Endothelial cell of umbilical vein (primary cell): ENCODE measurements at regions not wholly inside any gene's neighbourhood (a gene's known extent, or its start where the extent isn't known, plus 50 kb on each side); places are given as distances from the start of the nearest gene placed in this dataset.

ENCODE experiments used
- BruUV-seq: library from RNA; stranded (reverse); fragments of 400-500 nt; replicated peaks from 2 replicates; lab custom pipeline; 2021; lab: Mats Ljungman, UMichigan
- CTCF ChIA-PET: fragments of 300-600, 350-600 bp; sonication (Branson Sonifier 250); formaldehyde crosslinking; loops from one replicate; lab custom pipeline; 2021; ENCODE audit warnings: antibody characterized with exemption, inconsistent platforms; lab: Charles Lee
- POLR2A ChIA-PET: fragments of 300-600, 350-600 bp; sonication (Branson Sonifier 250); formaldehyde crosslinking; loops from one replicate; lab custom pipeline; 2021; ENCODE audit warnings: antibody characterized with exemption, inconsistent platforms; lab: Charles Lee
- DNase-seq: peaks from one replicate; pipeline ENCODE4 v3.0.0-alpha.2; 2011; ENCODE audit warnings: low read depth, low spot score
- FAIRE-seq: peaks from 2 replicates; lab custom pipeline; 2011; peaks lifted over from hg19 to GRCh38; lab: Jason Lieb, UNC
- H2AFZ ChIP-seq: 2 replicates; pipeline ENCODE4 v1.6.0; 2012; ENCODE audit warnings: low read depth, low read length, control low read depth, inconsistent platforms
- H3K27ac ChIP-seq: 2 replicates; pipeline ENCODE4 v1.5.1; 2011; ENCODE audit warnings: low read depth, mild to moderate bottlenecking, control low read depth, low read length, moderate library complexity; ENCODE audit not compliant: insufficient read depth
- H3K27me3 ChIP-seq, 2 experiments: 2 replicates each; pipeline versions ENCODE4 v1.6.0 to v1.6.1; 2011; ENCODE audit warnings: low read length in 2 of 2, mixed read lengths in 1 of 2; ENCODE audit not compliant: control insufficient read depth in 2 of 2, insufficient read depth in 2 of 2
- H3K36me3 ChIP-seq, 2 experiments: 2 replicates in 1 of 2; 3 replicates in 1 of 2; pipeline ENCODE4 v1.5.1; 2011; ENCODE audit warnings: low read length in 2 of 2, mild to moderate bottlenecking in 1 of 2, moderate library complexity in 1 of 2; ENCODE audit not compliant: control insufficient read depth in 2 of 2, insufficient read depth in 2 of 2; ENCODE audit errors: extremely low read depth in 1 of 2
- H3K4me1 ChIP-seq: 3 replicates; pipeline ENCODE4 v1.5.1; 2011; ENCODE audit warnings: mild to moderate bottlenecking, low read length; ENCODE audit not compliant: control insufficient read depth, insufficient read depth; ENCODE audit errors: extremely low read depth
- H3K4me2 ChIP-seq: 2 replicates; pipeline ENCODE4 v1.6.1; 2011; ENCODE audit warnings: low read length, control low read depth, mixed read lengths; ENCODE audit not compliant: insufficient read depth
- H3K4me3 ChIP-seq, 3 experiments: fragments of 200-600 bp in 1 of 3; sonication (generic), shearing (Covaris generic) in 1 of 3; replicated peaks in 1 of 3; 2 replicates each; pipeline ENCODE4 v1.5.1; 2011 to 2016; ENCODE audit warnings: control low read depth in 3 of 3, low read length in 3 of 3, mild to moderate bottlenecking in 2 of 3, inconsistent platforms in 1 of 3, low read depth in 1 of 3, moderate library complexity in 1 of 3; ENCODE audit not compliant: insufficient read depth in 1 of 3
- H3K79me2 ChIP-seq: 2 replicates; pipeline ENCODE4 v1.6.0; 2012; ENCODE audit warnings: low read length, inconsistent platforms; ENCODE audit not compliant: control insufficient read depth, insufficient read depth
- H3K9ac ChIP-seq: replicated peaks from 2 replicates; pipeline ENCODE3; 2011; ENCODE audit warnings: low read length, control low read depth; ENCODE audit not compliant: insufficient read depth; ENCODE audit errors: extremely low read depth
- H3K9me1 ChIP-seq: replicated peaks from 3 replicates; pipeline ENCODE4 v1.6.0; 2011; ENCODE audit warnings: mild to moderate bottlenecking, low read length; ENCODE audit not compliant: control insufficient read depth, insufficient read depth; ENCODE audit errors: extremely low read depth
- H3K9me3 ChIP-seq: replicated peaks from 2 replicates; pipeline ENCODE4 v1.5.1; 2012; ENCODE audit warnings: low read length, inconsistent platforms; ENCODE audit not compliant: control insufficient read depth, insufficient read depth
- H4K20me1 ChIP-seq: replicated peaks from 2 replicates; pipeline ENCODE3; 2011; ENCODE audit warnings: mild to moderate bottlenecking, low read length; ENCODE audit not compliant: control insufficient read depth, insufficient read depth; ENCODE audit errors: extremely low read depth
- CTCF ChIP-seq, 2 donors: IDR thresholded peaks; 1 replicate in 1 of 2; 2 replicates in 1 of 2; pipeline ENCODE4 v1.5.1; 2011; ENCODE audit warnings: low read length in 2 of 2, mild to moderate bottlenecking in 2 of 2, moderate library complexity in 2 of 2, control low read depth in 1 of 2, inconsistent platforms in 1 of 2, low read depth in 1 of 2; ENCODE audit not compliant: insufficient read depth in 1 of 2; ENCODE audit errors: extremely low read depth in 1 of 2
- EZH2 ChIP-seq: IDR thresholded peaks from 2 replicates; pipeline ENCODE4 v1.6.1; 2012; ENCODE audit warnings: borderline replicate concordance, low read depth, mild to moderate bottlenecking, moderate library complexity, low read length, inconsistent platforms; ENCODE audit not compliant: severe bottlenecking
- FOS ChIP-seq: IDR thresholded peaks from 2 replicates; pipeline ENCODE4 v1.6.1; 2011; ENCODE audit warnings: mild to moderate bottlenecking, low read length, moderate library complexity, borderline replicate concordance; ENCODE audit not compliant: insufficient read depth
- GATA2 ChIP-seq: IDR thresholded peaks from 2 replicates; pipeline ENCODE4 v1.7.0; 2011; ENCODE audit warnings: low read depth, mild to moderate bottlenecking, moderate library complexity, mixed read lengths, low read length; ENCODE audit not compliant: insufficient read length, insufficient read depth
- JUN ChIP-seq: IDR thresholded peaks from 2 replicates; pipeline ENCODE4 v1.6.1; 2011; ENCODE audit warnings: borderline replicate concordance, low read depth; ENCODE audit not compliant: insufficient read length, insufficient read depth
- MYC ChIP-seq: IDR thresholded peaks from one replicate; pipeline ENCODE4 v1.6.1; 2011; ENCODE audit warnings: mild to moderate bottlenecking, low read depth, low read length
- POLR2A ChIP-seq: IDR thresholded peaks from 2 replicates; pipeline ENCODE4 v1.6.1; 2012; ENCODE audit warnings: low read depth, mild to moderate bottlenecking, control low read depth, low read length
- POLR2AphosphoS5 ChIP-seq: IDR thresholded peaks from 2 replicates; pipeline ENCODE4 v1.6.1; 2012; ENCODE audit warnings: low read depth, mild to moderate bottlenecking, control low read depth, low read length, moderate library complexity; ENCODE audit not compliant: insufficient read depth
- dilution Hi-C: fragments of 300-500 bp; cut with MboI; formaldehyde crosslinking; loops from one replicate; pipeline ENCODE4 v1.15.0; 2019; ENCODE audit warnings: low sequenced_read_pairs; ENCODE audit not compliant: extremely low pct_ligation_motif_present
- intact Hi-C: fragments of 100-400 bp; cut with micrococcal nuclease; formaldehyde crosslinking; loops from one replicate; pipeline ENCODE4 v1.10.0; 2022
- TF ChIP-seq, protein P1 (sequence below): IDR thresholded peaks from 2 replicates; pipeline ENCODE4 v1.6.1; 2011; ENCODE audit not compliant: insufficient read depth, insufficient read length

- ChIA-PET CTCF (no interaction called here), POLR2A (no interaction called here)
- Histone ChIP-seq H3K9ac (no peak overlapping the region), H3K9me3 (peaks cover 2% of the 10 kb centered on the region), H3K9me1 (no peaks in the 10 kb centered on the region), H3K27me3 (no peaks in the 10 kb centered on the region), H2AFZ (no peak overlapping the region), H4K20me1 (no peaks in the 10 kb centered on the region), H3K4me2 (no peak overlapping the region), H3K36me3 (no peaks in the 10 kb centered on the region), H3K27ac (no peak overlapping the region), H3K4me1 (no peaks in the 10 kb centered on the region), H3K79me2 (no peaks in the 10 kb centered on the region), H3K4me3 (no peak overlapping the region)
- intact Hi-C loops: no loop called here
- FAIRE-seq (no peak), DNase-seq (no peak)
- no TSS peak for BruUV-seq
- dilution Hi-C loops: no loop called here
- TF ChIP-seq, protein P1, sequence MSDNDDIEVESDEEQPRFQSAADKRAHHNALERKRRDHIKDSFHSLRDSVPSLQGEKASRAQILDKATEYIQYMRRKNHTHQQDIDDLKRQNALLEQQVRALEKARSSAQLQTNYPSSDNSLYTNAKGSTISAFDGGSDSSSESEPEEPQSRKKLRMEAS: no peak
- no peak for TF ChIP-seq GATA2
- TF ChIP-seq JUN: no peak
- no peak for TF ChIP-seq POLR2A
- TF ChIP-seq CTCF (IDR thresholded peaks at IDR 0.05; ENCODE audit: extremely low read depth in 1 of 2, insufficient read depth in 1 of 2, low read depth in 1 of 2, low read length in 2 of 2): no peak
- no peak for TF ChIP-seq MYC
- no peak for TF ChIP-seq FOS
- TF ChIP-seq POLR2AphosphoS5: no peak
- no peak for TF ChIP-seq EZH2
Observed at GRCh38 chr4:13133700-13134099, 350.4 kb downstream of the RAB28 start.
